OCI-LY7 (cell line): ENCODE measurements at regions not wholly inside any gene's neighbourhood (a gene's known extent, or its start where the extent isn't known, plus 50 kb on each side); places are given as distances from the start of the nearest gene placed in this dataset.

Experiments
- BruUV-seq: library from RNA; stranded (reverse); fragments of 400-500 nt; replicated peaks from 2 replicates; lab custom pipeline; 2021; lab: Mats Ljungman, UMichigan
- CTCF ChIA-PET: fragments of 300-600 bp; sonication (Branson Sonifier 250); formaldehyde crosslinking; loops from one replicate; lab custom pipeline; 2022; ENCODE audit warnings: antibody characterized with exemption; ENCODE audit not compliant: unreplicated experiment; lab: Charles Lee
- POLR2A ChIA-PET: fragments of 300-600 bp; sonication (Branson Sonifier 250); formaldehyde crosslinking; loops from one replicate; lab custom pipeline; 2022; ENCODE audit warnings: antibody characterized with exemption; lab: Charles Lee
- DNase-seq: peaks from one replicate; pipeline ENCODE4 v3.0.0-alpha.2; 2015; ENCODE audit warnings: low spot score
- H2AFZ ChIP-seq: fragments of 200-600 bp; sonication (generic), shearing (Covaris generic); 2 replicates; pipeline ENCODE4 v1.6.1; 2014; ENCODE audit warnings: mild to moderate bottlenecking, antibody characterized with exemption, low read length, moderate library complexity
- H3K27ac ChIP-seq: fragments of 200-600 bp; sonication (generic); 2 replicates; pipeline ENCODE4 v1.5.1; 2014; ENCODE audit warnings: mixed run types, low read depth, mild to moderate bottlenecking, moderate library complexity, low read length, inconsistent platforms; ENCODE audit not compliant: poor library complexity, severe bottlenecking
- H3K36me3 ChIP-seq: fragments of 200-600 bp; sonication (generic); 2 replicates; pipeline ENCODE4 v1.6.1; 2014; ENCODE audit warnings: mild to moderate bottlenecking, antibody characterized with exemption, low read length, moderate library complexity, mixed read lengths; ENCODE audit not compliant: insufficient read depth
- H3K4me1 ChIP-seq: fragments of 200-600 bp; sonication (generic); 2 replicates; pipeline ENCODE4 v1.5.1; 2014; ENCODE audit warnings: mild to moderate bottlenecking, low read length; ENCODE audit not compliant: insufficient read depth, poor library complexity, severe bottlenecking
- H3K4me2 ChIP-seq: fragments of 200-600 bp; sonication (generic); 2 replicates; pipeline ENCODE4 v1.6.1; 2014; ENCODE audit warnings: mild to moderate bottlenecking, low read length
- H3K4me3 ChIP-seq: fragments of 200-600 bp; sonication (generic); 2 replicates; pipeline ENCODE4 v1.5.1; 2014; ENCODE audit warnings: mild to moderate bottlenecking, low read depth, low read length; ENCODE audit not compliant: poor library complexity, severe bottlenecking
- H3K79me2 ChIP-seq: fragments of 200-600 bp; sonication (generic); 2 replicates; pipeline ENCODE4 v1.6.1; 2016; ENCODE audit warnings: low read depth, mild to moderate bottlenecking, low read length, moderate library complexity, mixed read lengths; ENCODE audit not compliant: insufficient read depth
- H3K9me2 ChIP-seq: fragments of 200-600 bp; sonication (generic); 2 replicates; pipeline ENCODE4 v1.6.1; 2016; ENCODE audit warnings: mild to moderate bottlenecking, low read length, mixed read lengths; ENCODE audit not compliant: insufficient read depth
- H3K9me3 ChIP-seq: fragments of 200-600 bp; sonication (generic); 2 replicates; pipeline ENCODE4 v1.6.1; 2014; ENCODE audit warnings: mild to moderate bottlenecking, mixed run types, low read length, mixed read lengths
- H4K20me1 ChIP-seq: fragments of 200-600 bp; sonication (generic); 2 replicates; pipeline ENCODE4 v1.6.1; 2014; ENCODE audit warnings: mild to moderate bottlenecking, antibody characterized with exemption, low read length, moderate library complexity, mixed read lengths; ENCODE audit not compliant: insufficient read depth
- EZH2phosphoT487 ChIP-seq: fragments of 200-600 bp; sonication (generic); IDR thresholded peaks from 2 replicates; pipeline ENCODE4 v1.6.1; 2018; ENCODE audit warnings: low read depth, borderline replicate concordance, mild to moderate bottlenecking, mixed run types, antibody characterized with exemption, low read length, moderate library complexity, mixed read lengths
- intact Hi-C: fragments of 100-400 bp; cut with micrococcal nuclease; formaldehyde crosslinking; loops from one replicate; pipeline ENCODE4 v1.10.0; 2022; ENCODE audit not compliant: unreplicated experiment
- TF ChIP-seq, protein P1 (sequence below): fragments of 200-600 bp; sonication (generic); conservative IDR thresholded peaks from 2 replicates; pipeline ENCODE4 v1.5.1; 2014; ENCODE audit warnings: mild to moderate bottlenecking, antibody characterized with exemption, low read length, moderate library complexity, mixed read lengths

DNA sequence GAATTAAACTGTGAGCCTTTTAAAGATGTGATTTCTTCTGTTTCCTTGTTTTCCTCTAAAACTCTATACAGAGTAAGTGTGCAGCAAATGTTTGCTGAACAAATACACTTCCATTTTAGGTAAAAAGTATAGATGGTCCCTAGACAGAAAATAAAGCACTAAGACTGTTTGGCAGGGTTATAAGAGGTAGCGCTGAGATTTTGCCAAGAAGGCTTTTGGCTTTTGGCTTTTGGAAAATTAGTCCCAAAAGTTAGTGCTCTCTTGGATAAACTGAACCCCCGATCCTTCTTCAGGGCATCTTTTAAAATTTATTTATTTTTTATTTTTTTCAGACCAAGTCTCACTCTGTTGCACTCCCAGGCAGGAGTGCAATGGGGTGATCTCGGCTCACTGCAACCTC, 175.7 kb upstream of the NRP1 start:
- no peaks in the 10 kb centered on the region for H3K4me1 ChIP-seq
- H3K4me2 ChIP-seq, result no peak overlapping the region
- H3K9me2 ChIP-seq, result no peaks in the 10 kb centered on the region
- H3K27ac ChIP-seq, result no peak overlapping the region
- no peak for DNase-seq
- CTCF ChIA-PET, result no interaction called here
- no peaks in the 10 kb centered on the region for H4K20me1 ChIP-seq
- POLR2A ChIA-PET, result no interaction called here
- TF ChIP-seq, protein P1, sequence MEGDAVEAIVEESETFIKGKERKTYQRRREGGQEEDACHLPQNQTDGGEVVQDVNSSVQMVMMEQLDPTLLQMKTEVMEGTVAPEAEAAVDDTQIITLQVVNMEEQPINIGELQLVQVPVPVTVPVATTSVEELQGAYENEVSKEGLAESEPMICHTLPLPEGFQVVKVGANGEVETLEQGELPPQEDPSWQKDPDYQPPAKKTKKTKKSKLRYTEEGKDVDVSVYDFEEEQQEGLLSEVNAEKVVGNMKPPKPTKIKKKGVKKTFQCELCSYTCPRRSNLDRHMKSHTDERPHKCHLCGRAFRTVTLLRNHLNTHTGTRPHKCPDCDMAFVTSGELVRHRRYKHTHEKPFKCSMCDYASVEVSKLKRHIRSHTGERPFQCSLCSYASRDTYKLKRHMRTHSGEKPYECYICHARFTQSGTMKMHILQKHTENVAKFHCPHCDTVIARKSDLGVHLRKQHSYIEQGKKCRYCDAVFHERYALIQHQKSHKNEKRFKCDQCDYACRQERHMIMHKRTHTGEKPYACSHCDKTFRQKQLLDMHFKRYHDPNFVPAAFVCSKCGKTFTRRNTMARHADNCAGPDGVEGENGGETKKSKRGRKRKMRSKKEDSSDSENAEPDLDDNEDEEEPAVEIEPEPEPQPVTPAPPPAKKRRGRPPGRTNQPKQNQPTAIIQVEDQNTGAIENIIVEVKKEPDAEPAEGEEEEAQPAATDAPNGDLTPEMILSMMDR, result no peak
- no peak for TF ChIP-seq EZH2phosphoT487
- H2AFZ ChIP-seq, result no peak overlapping the region
- no peak overlapping the region for H3K4me3 ChIP-seq
- H3K36me3 ChIP-seq, result no peaks in the 10 kb centered on the region
- no peaks in the 10 kb centered on the region for H3K9me3 ChIP-seq
- BruUV-seq, result no TSS peak
- H3K79me2 ChIP-seq, result no peaks in the 10 kb centered on the region
- intact Hi-C loops, result no loop called here

DNA sequence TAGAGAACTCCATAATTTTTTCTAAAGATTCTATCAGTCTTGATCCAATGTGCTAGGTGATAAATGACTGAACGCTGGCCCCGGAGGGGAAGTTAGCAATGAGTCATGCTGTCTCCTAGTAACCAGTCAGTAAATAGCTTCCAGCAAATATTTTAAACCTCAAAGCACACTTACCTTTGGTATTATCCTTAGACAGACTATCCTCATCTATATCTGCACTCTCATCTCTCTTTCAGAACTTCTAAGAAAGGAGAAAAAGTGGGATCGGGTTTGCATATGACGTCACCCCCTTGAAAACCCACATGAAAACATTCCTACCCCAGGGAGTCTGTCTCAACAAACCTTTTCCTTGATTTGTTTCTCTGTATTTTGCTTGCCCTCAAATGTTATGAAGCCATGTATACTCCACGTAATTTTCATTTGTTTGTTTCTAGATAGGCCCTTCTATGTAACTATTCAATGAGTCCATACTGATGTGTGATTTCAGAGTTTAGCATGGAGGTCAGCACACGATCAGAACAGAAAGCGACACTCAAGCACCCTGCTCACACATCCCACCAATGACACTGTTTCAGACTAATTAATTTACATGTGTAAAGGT, 174.9 kb upstream of the NRP1 start:
- BruUV-seq, result no TSS peak
- H3K9me2 ChIP-seq, result no peaks in the 10 kb centered on the region
- no peak overlapping the region for H3K4me3 ChIP-seq
- no peak overlapping the region for H2AFZ ChIP-seq
- no peak for TF ChIP-seq EZH2phosphoT487
- TF ChIP-seq, protein P1, result no peak
- CTCF ChIA-PET, result no interaction called here
- no peak for DNase-seq
- H3K9me3 ChIP-seq, result no peaks in the 10 kb centered on the region
- POLR2A ChIA-PET, result no interaction called here
- no peaks in the 10 kb centered on the region for H3K36me3 ChIP-seq
- no peaks in the 10 kb centered on the region for H4K20me1 ChIP-seq
- H3K27ac ChIP-seq, result no peak overlapping the region
- H3K4me1 ChIP-seq, result no peaks in the 10 kb centered on the region
- H3K4me2 ChIP-seq, result no peak overlapping the region
- intact Hi-C loops, result no loop called here
- no peaks in the 10 kb centered on the region for H3K79me2 ChIP-seq

DNA sequence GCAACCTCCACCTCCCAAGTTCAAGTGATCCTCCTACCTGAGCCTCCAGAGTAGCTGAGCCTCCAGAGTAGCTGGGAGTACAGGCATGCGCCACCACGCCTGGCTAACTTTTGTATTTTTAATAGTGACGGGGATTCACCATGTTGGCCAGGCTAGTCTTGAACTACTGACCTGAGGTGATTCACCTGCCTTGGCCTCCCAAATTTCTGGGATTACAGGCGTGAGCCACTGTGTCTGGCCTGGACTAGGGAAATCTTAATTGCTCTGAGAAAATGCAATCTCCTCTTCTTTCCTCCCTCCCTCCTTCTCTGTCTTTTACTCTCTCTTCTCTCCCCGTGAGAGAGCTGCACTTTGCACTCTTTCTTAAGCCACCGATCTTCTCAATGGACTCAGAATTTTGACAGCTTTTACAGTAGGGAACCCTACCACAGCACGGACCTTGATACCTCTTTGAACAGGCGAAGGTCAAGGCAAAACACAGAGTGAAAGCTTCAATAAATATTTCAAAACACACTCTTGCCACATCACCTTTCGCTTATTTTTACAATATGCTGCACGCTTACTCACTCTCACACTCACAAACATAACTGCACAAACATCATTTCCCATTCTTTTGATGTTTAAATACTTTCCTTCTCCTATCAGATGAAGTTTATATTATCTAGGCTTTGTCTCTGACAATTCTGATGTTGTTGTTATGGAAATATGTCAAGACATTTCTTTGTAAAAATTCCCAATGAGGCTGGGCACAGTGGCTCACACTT, 173.4 kb upstream of the NRP1 start:
- no peak overlapping the region for H2AFZ ChIP-seq
- no TSS peak for BruUV-seq
- intact Hi-C loops, result no loop called here
- CTCF ChIA-PET, result no interaction called here
- no peaks in the 10 kb centered on the region for H3K9me2 ChIP-seq
- TF ChIP-seq EZH2phosphoT487, result no peak
- TF ChIP-seq, protein P1, result no peak
- no peaks in the 10 kb centered on the region for H3K9me3 ChIP-seq
- H3K36me3 ChIP-seq, result no peaks in the 10 kb centered on the region
- POLR2A ChIA-PET, result interaction anchor here (1.4 kb wide), 1 partner anchor 10 kb away, joined by 3 read pairs; no protein-coding TSS in a partner anchor
- no peaks in the 10 kb centered on the region for H4K20me1 ChIP-seq
- H3K4me2 ChIP-seq, result no peak overlapping the region
- H3K27ac ChIP-seq, result no peak overlapping the region
- H3K79me2 ChIP-seq, result no peaks in the 10 kb centered on the region
- H3K4me3 ChIP-seq, result no peak overlapping the region
- H3K4me1 ChIP-seq, result no peaks in the 10 kb centered on the region
- no peak for DNase-seq
